ENCODE measurements at regions not wholly inside any gene's neighbourhood (a gene's known extent, or its start where the extent isn't known, plus 50 kb on each side); places are given as distances from the start of the nearest gene placed in this dataset.

DNA sequence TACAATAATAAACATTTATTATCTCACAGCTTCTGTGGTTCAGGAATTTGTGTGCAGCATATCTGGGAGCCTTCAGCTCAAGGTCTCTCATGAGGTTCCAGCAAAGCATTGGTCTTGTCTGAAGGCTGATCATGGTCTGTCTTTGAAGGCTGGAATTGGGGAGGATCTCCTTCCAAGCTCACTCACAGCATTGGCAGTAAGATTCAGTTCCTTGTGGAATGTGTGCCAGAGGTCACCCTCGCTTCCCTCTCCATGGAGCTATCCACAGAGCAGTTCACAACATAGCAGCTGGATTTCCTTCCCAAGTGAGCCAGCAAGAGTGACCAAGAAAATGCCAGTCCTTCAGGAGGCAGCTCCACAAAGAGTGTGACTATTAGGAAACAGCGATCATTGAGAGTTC lies 202.2 kb upstream of the ST6GAL2 start:
- Histone ChIP-seq H3K4me3 (replicated peaks; ENCODE audit: low read depth, low read length) (no peak overlapping the region), H3K36me3 (ENCODE audit: control insufficient read depth, insufficient read depth, low read length) (no peaks in the 10 kb centered on the region), H3K27me3 (replicated peaks; ENCODE audit: control insufficient read depth, insufficient read depth, low read length) (no peaks in the 10 kb centered on the region)
- no peak for DNase-seq (ENCODE audit: extremely low read depth, insufficient read length)
- TF ChIP-seq, protein P1, sequence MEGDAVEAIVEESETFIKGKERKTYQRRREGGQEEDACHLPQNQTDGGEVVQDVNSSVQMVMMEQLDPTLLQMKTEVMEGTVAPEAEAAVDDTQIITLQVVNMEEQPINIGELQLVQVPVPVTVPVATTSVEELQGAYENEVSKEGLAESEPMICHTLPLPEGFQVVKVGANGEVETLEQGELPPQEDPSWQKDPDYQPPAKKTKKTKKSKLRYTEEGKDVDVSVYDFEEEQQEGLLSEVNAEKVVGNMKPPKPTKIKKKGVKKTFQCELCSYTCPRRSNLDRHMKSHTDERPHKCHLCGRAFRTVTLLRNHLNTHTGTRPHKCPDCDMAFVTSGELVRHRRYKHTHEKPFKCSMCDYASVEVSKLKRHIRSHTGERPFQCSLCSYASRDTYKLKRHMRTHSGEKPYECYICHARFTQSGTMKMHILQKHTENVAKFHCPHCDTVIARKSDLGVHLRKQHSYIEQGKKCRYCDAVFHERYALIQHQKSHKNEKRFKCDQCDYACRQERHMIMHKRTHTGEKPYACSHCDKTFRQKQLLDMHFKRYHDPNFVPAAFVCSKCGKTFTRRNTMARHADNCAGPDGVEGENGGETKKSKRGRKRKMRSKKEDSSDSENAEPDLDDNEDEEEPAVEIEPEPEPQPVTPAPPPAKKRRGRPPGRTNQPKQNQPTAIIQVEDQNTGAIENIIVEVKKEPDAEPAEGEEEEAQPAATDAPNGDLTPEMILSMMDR (IDR thresholded peaks at IDR 0.05; ENCODE audit: insufficient read depth, low read length, poor library complexity, severe bottlenecking) = no peak

DNA sequence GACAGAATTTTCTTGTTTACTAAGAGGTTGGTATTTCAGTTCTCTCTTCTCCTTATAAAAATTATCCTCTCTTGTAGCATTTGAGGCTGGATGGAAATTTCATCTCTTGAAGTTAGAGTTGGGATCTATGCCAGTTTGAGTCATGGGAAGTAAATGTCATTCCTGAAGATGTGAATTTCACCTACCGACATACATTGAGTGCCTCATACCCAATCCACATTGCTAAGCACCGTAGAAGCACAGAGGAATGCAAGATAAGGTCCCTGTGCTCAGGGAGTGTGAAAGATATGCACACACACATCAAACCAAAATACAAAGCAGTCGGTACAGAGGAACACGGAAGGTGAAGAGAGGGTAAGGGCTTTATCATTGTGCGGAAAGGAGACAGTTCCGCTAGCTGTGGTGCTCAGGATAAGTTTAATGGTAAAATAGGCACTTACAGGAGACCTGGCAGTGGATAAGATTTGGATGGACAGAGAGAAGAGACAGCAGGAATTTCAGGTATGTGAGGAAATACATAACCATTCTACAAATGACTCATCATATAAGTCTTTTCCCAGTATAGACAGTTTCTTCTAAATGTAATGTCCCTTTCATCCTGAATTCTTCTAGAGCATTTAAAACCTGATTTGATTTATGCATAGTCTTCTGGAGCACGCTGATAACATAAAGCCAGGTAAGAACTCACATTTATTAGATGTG lies 205.3 kb upstream of the ST6GAL2 start:
- no peaks in the 10 kb centered on the region for H3K36me3 ChIP-seq (ENCODE audit: control insufficient read depth, insufficient read depth, low read length)
- no peak for DNase-seq (ENCODE audit: extremely low read depth, insufficient read length)
- TF ChIP-seq, protein P1 (IDR thresholded peaks at IDR 0.05; ENCODE audit: insufficient read depth, low read length, poor library complexity, severe bottlenecking) = no peak
- no peaks in the 10 kb centered on the region for H3K27me3 ChIP-seq (replicated peaks; ENCODE audit: control insufficient read depth, insufficient read depth, low read length)
- no peak overlapping the region for H3K4me3 ChIP-seq (replicated peaks; ENCODE audit: low read depth, low read length)

DNA sequence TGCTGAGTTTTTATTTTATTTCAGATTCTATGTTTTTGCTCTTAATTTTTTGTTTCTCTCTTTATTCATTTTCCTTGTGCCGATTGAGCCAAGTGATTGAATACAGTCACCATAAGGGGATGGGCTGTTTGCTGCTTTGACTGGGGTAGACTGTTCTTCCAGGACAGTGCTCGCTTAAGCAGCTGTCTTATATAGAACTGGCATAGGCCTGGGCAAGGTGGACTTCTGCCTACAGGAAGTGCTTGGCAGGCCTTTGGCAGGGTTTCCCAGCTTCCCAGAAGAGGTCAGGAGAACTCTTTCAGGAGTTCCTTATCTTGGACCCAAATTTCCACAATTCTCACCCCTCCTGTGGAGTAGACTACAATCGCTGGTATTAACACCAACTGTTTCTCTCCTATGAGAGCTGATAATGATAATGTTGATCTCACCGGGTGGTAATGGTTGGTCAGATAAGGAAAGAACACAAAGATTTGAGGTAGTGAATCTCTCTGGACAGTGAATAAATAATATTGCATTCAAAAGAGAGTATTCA lies 207.5 kb upstream of the ST6GAL2 start:
- no peak overlapping the region for H3K4me3 ChIP-seq (replicated peaks; ENCODE audit: low read depth, low read length)
- H3K36me3 ChIP-seq (ENCODE audit: control insufficient read depth, insufficient read depth, low read length) = no peaks in the 10 kb centered on the region
- no peaks in the 10 kb centered on the region for H3K27me3 ChIP-seq (replicated peaks; ENCODE audit: control insufficient read depth, insufficient read depth, low read length)
- DNase-seq (ENCODE audit: extremely low read depth, insufficient read length) = no peak
- TF ChIP-seq, protein P1 (IDR thresholded peaks at IDR 0.05; ENCODE audit: insufficient read depth, low read length, poor library complexity, severe bottlenecking) = no peak

DNA sequence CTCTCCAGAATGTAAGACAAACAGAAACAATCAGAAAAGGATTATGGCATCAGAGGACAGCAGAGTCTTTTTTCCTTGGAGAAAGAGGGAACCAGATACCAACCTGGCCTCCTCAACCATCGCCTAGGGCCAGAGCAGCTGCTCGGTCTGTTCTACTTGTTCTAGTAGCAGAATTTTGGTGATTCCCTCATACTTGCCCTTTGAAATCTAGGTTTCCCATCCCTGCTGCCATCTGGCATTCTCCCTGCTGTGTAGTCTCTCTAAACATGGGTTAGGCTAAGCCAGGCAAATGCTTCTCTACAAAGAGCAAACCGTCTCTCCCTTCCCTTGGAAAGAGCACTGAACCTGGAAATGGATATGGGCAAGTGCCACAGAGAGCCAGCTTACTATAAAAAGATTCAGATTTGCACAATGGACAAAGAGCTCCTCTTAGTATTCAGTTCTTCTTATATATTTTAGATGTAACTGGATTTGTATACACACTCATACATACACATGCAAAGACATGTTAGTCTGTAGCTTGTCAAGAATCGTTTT lies 208.6 kb upstream of the ST6GAL2 start:
- TF ChIP-seq, protein P1 (IDR thresholded peaks at IDR 0.05; ENCODE audit: insufficient read depth, low read length, poor library complexity, severe bottlenecking) = no peak
- Histone ChIP-seq H3K27me3 (replicated peaks; ENCODE audit: control insufficient read depth, insufficient read depth, low read length) (no peaks in the 10 kb centered on the region), H3K4me3 (replicated peaks; ENCODE audit: low read depth, low read length) (no peak overlapping the region), H3K36me3 (ENCODE audit: control insufficient read depth, insufficient read depth, low read length) (no peaks in the 10 kb centered on the region)
- DNase-seq (ENCODE audit: extremely low read depth, insufficient read length) = no peak

DNA sequence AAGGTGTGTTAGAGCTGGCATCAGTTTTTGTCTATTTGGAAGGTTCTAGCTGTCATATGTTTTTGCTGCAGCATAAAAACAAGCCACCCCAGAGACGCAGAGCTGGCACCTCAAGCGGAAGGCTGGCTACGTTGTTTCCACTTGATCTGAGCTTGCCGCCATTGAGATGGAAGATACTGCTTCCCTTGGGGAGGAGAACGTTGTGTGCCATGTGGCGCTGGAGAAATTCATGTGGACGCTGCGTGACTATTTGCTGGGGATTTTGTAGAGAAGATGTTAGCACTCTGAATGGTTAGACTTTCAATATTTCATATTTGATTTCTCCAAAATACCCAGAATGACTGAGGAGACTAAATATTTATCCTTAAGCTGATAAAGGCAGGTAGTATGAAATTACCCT lies 216.2 kb upstream of the ST6GAL2 start:
- TF ChIP-seq, protein P1 (IDR thresholded peaks at IDR 0.05; ENCODE audit: insufficient read depth, low read length, poor library complexity, severe bottlenecking) = no peak

More for the DNA sequence above, 216.2 kb upstream of the ST6GAL2 start:
- Histone ChIP-seq H3K27me3 (replicated peaks; ENCODE audit: control insufficient read depth, insufficient read depth, low read length) (no peaks in the 10 kb centered on the region), H3K4me3 (replicated peaks; ENCODE audit: low read depth, low read length) (no peak overlapping the region), H3K36me3 (ENCODE audit: control insufficient read depth, insufficient read depth, low read length) (no peaks in the 10 kb centered on the region)
- no peak for DNase-seq (ENCODE audit: extremely low read depth, insufficient read length)

Measured in GM06990 (cell line).